PC-9 (cell line): ENCODE measurements at regions not wholly inside any gene's neighbourhood (a gene's known extent, or its start where the extent isn't known, plus 50 kb on each side); places are given as distances from the start of the nearest gene placed in this dataset.
"Not testable (repeated sequence)": the region's sequence is repeated elsewhere in the genome, so short reads cannot be mapped to it uniquely, and the experiment has no call there.

Experiments
- BruUV-seq: library from RNA; stranded (reverse); fragments of 400-500 nt; replicated peaks from 2 replicates; lab custom pipeline; 2021; lab: Mats Ljungman, UMichigan
- CTCF ChIA-PET: fragments of 300-600 bp; sonication (Branson Sonifier 250); formaldehyde crosslinking; loops from one replicate; lab custom pipeline; 2022; ENCODE audit warnings: antibody characterized with exemption; lab: Charles Lee
- POLR2A ChIA-PET: fragments of 300-600 bp; sonication (Branson Sonifier 250); formaldehyde crosslinking; loops from one replicate; lab custom pipeline; 2022; ENCODE audit warnings: antibody characterized with exemption; ENCODE audit not compliant: unreplicated experiment; lab: Charles Lee
- DNase-seq, 2 experiments: peaks; one replicate each; pipeline versions ENCODE4 v3.0.0 to v3.0.0-alpha.2; 2015 to 2022; ENCODE audit warnings: mixed read lengths in 1 of 2
- H2AFZ ChIP-seq: fragments of 200-600 bp; sonication (generic); 2 replicates; pipeline ENCODE4 v1.8.1; 2017; ENCODE audit warnings: antibody characterized with exemption
- H3F3A ChIP-seq: fragments of 200-600 bp; sonication (generic); 2 replicates; pipeline ENCODE4 v1.8.1; 2017; ENCODE audit warnings: antibody characterized with exemption, mild to moderate bottlenecking, low read depth; ENCODE audit not compliant: insufficient read depth
- H3K27ac ChIP-seq: fragments of 200-600 bp; sonication (generic); 2 replicates; pipeline ENCODE4 v1.6.1; 2016; ENCODE audit warnings: mixed run types
- H3K27me3 ChIP-seq: fragments of 200-600 bp; sonication (generic); 2 replicates; pipeline ENCODE4 v1.6.1; 2016; ENCODE audit warnings: low read depth, mixed run types; ENCODE audit not compliant: insufficient read depth
- H3K36me3 ChIP-seq: fragments of 200-600 bp; sonication (generic); 2 replicates; pipeline ENCODE4 v1.6.1; 2016; ENCODE audit warnings: low read depth, mixed run types
- H3K4me1 ChIP-seq: fragments of 200-600 bp; sonication (generic); replicated peaks from 2 replicates; pipeline ENCODE4 v1.6.1; 2016; ENCODE audit warnings: mixed run types; ENCODE audit not compliant: insufficient read depth
- H3K4me2 ChIP-seq: fragments of 200-600 bp; sonication (generic); 2 replicates; pipeline ENCODE4 v1.6.1; 2017; ENCODE audit warnings: mixed run types
- H3K4me3 ChIP-seq: fragments of 200-600 bp; sonication (generic); 2 replicates; pipeline ENCODE4 v1.6.1; 2016; ENCODE audit warnings: mixed run types
- H3K79me2 ChIP-seq: fragments of 200-600 bp; sonication (generic); 2 replicates; pipeline ENCODE4 v1.6.1; 2017; ENCODE audit warnings: low read depth, mixed run types
- H3K9me2 ChIP-seq: fragments of 200-600 bp; sonication (generic); 2 replicates; pipeline ENCODE4 v1.8.1; 2017; ENCODE audit warnings: mild to moderate bottlenecking; ENCODE audit not compliant: insufficient read depth
- H3K9me3 ChIP-seq: fragments of 200-600 bp; sonication (generic); 2 replicates; pipeline ENCODE4 v1.8.1; 2016; ENCODE audit warnings: low read depth; ENCODE audit not compliant: insufficient read depth
- H4K20me1 ChIP-seq: fragments of 200-600 bp; sonication (generic); 2 replicates; pipeline ENCODE4 v1.8.1; 2017; ENCODE audit not compliant: insufficient read depth
- EZH2 ChIP-seq: fragments of 200-600 bp; sonication (generic); IDR thresholded peaks from 2 replicates; pipeline ENCODE4 v1.8.0; 2017; ENCODE audit warnings: antibody characterized with exemption, low read depth
- intact Hi-C: fragments of 100-400 bp; cut with micrococcal nuclease; formaldehyde crosslinking; loops from one replicate; pipeline ENCODE4 v1.10.0; 2022; ENCODE audit not compliant: unreplicated experiment
- TF ChIP-seq, protein P1 (sequence below): fragments of 200-600 bp; sonication (generic); conservative IDR thresholded peaks from 2 replicates; pipeline ENCODE4 v1.6.1; 2017; ENCODE audit warnings: mixed run types, antibody characterized with exemption, mild to moderate bottlenecking, moderate library complexity

DNA sequence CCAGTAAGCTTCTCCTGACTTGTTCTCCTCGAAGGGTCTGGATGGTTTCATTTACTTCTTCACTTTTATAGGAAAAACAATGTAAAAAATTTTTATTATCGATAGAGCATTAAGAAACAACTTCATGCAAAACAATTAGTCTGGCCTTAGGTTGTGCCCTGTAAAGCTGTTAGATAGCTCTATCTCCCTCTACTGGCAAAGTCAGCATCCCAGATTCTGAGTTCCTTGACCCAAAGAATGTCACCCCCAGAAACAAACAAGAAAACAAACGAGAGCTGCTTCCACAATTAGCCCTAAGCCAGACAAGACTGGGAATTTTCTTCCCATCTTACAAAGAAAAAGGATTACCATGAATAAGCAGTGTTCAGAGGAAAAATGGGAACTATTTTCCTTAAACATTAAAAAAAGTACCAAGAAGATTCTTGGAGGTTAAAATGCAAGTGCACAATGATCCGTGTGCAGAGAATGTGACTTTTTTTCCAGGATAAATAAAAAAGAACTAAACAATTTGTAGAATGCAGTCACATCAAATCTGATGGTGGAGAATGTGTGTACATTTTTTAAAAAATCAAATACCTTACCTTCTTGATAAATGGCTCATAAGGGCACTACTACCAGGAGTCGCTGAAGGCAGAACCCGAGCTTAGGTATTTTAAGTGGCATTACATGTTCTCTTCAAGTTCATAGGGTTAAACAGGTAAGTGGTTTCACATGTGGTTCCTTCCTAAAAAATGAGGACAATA is 293.2 kb downstream of the FBXO8 start:
- intact Hi-C loops, result no loop called here
- TF ChIP-seq, protein P1, sequence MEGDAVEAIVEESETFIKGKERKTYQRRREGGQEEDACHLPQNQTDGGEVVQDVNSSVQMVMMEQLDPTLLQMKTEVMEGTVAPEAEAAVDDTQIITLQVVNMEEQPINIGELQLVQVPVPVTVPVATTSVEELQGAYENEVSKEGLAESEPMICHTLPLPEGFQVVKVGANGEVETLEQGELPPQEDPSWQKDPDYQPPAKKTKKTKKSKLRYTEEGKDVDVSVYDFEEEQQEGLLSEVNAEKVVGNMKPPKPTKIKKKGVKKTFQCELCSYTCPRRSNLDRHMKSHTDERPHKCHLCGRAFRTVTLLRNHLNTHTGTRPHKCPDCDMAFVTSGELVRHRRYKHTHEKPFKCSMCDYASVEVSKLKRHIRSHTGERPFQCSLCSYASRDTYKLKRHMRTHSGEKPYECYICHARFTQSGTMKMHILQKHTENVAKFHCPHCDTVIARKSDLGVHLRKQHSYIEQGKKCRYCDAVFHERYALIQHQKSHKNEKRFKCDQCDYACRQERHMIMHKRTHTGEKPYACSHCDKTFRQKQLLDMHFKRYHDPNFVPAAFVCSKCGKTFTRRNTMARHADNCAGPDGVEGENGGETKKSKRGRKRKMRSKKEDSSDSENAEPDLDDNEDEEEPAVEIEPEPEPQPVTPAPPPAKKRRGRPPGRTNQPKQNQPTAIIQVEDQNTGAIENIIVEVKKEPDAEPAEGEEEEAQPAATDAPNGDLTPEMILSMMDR, result peak; percentile 33; the same call in 1 of the 2 replicates
- no peak for TF ChIP-seq EZH2
- Histone ChIP-seq H3K79me2 (no peaks in the 10 kb centered on the region), H3K27me3 (no peaks in the 10 kb centered on the region), H3K4me3 (no peak overlapping the region), H3K4me2 (no peak overlapping the region), H3K9me3 (no peaks in the 10 kb centered on the region), H3K4me1 (no peaks in the 10 kb centered on the region), H3K9me2 (no peaks in the 10 kb centered on the region), H3F3A (no peaks in the 10 kb centered on the region), H3K27ac (no peak overlapping the region), H4K20me1 (no peaks in the 10 kb centered on the region), H3K36me3 (no peaks in the 10 kb centered on the region), H2AFZ (no peak overlapping the region)
- DNase-seq, result no peak
- BruUV-seq, result no TSS peak
- ChIA-PET CTCF (no interaction called here), POLR2A (no interaction called here)

DNA sequence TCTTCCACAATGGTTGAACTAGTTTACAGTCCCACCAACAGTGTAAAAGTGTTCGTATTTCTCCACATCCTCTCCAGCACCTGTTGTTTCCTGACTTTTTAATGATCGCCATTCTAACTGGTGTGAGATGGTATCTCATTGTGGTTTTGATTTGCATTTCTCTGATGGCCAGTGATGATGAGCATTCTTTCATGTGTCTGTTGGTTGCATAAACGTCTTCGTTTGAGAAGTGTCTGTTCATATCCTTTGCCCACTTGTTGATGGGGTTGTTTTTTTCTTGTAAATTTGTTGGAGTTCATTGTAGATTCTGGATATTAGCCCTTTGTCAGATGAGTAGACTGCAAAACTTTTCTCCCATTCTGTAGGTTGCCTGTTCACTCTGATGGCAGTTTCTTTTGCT is 319.9 kb downstream of the FBXO8 start:
- BruUV-seq, H3F3A ChIP-seq, H3K79me2 ChIP-seq, H3K27ac ChIP-seq, H2AFZ ChIP-seq, H3K27me3 ChIP-seq, POLR2A ChIA-PET, H3K9me3 ChIP-seq, DNase-seq, CTCF ChIA-PET, H3K36me3 ChIP-seq, H3K4me1 ChIP-seq, H4K20me1 ChIP-seq, H3K4me3 ChIP-seq, H3K4me2 ChIP-seq, H3K9me2 ChIP-seq, intact Hi-C loops: not testable (repeated sequence)

DNA sequence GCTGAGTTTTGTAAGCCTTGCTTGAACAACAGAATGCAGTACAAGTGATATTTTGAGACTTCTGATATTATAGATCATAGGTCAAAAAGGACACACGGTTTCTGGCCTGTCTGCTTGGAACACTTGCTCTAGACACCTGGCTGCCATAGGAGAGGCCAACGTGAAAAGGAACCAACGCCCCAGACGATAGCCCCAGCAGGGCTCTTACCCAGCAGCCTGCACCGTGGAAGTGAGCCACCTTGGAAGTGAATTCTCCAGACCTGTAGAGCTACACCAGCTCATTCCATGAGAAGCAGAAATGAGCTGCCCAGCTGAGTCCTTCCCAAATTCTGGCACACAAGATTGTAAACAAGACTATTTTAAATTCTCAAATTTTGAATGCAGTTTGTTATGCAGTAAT is 323.1 kb downstream of the FBXO8 start:
- intact Hi-C loops, result no loop called here
- TF ChIP-seq EZH2, result no peak
- TF ChIP-seq, protein P1, result no peak
- Histone ChIP-seq H3K27me3 (no peaks in the 10 kb centered on the region), H3K9me2 (no peaks in the 10 kb centered on the region), H3F3A (no peaks in the 10 kb centered on the region), H3K4me2 (no peak overlapping the region), H3K79me2 (no peaks in the 10 kb centered on the region), H2AFZ (no peak overlapping the region), H3K9me3 (no peaks in the 10 kb centered on the region), H3K36me3 (no peaks in the 10 kb centered on the region), H3K4me3 (no peak overlapping the region), H3K27ac (no peak overlapping the region), H4K20me1 (no peaks in the 10 kb centered on the region), H3K4me1 (no peaks in the 10 kb centered on the region)
- ChIA-PET POLR2A (no interaction called here), CTCF (no interaction called here)
- no peak for DNase-seq
- BruUV-seq, result no TSS peak

DNA sequence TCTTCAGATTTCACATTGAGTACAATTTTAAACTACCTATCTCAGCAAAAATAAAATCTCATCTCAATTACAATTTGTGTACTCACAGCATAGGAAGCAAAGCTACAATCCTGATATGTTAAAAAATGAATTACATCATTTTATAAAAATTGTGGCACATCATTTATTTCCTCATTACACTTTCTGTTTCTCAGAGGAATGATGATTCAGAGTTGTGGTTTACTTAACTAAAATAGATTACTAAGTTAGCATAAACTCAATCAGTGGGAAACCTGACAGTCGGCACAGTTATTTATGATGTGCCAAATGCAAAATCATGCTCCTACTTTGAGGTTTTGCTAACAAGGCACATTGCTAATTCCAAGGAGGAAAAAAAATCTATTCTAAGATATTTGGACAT is 325.0 kb downstream of the FBXO8 start:
- Histone ChIP-seq H2AFZ (no peak overlapping the region), H3K79me2 (no peaks in the 10 kb centered on the region), H3K4me3 (no peak overlapping the region), H3F3A (no peaks in the 10 kb centered on the region), H3K4me1 (no peaks in the 10 kb centered on the region), H3K9me2 (no peaks in the 10 kb centered on the region), H3K36me3 (no peaks in the 10 kb centered on the region), H3K9me3 (no peaks in the 10 kb centered on the region), H3K27ac (no peak overlapping the region), H3K4me2 (no peak overlapping the region), H4K20me1 (no peaks in the 10 kb centered on the region), H3K27me3 (no peaks in the 10 kb centered on the region)
- intact Hi-C loops, result no loop called here
- POLR2A ChIA-PET, result no interaction called here
- TF ChIP-seq, protein P1, result no peak
- CTCF ChIA-PET, result no interaction called here
- no peak for DNase-seq
- no TSS peak for BruUV-seq
